ENCODE measurements at regions not wholly inside any gene's neighbourhood (a gene's known extent, or its start where the extent isn't known, plus 50 kb on each side); places are given as distances from the start of the nearest gene placed in this dataset.

GRCh38 chr12:39048395-39048794 is 143.0 kb upstream of the CPNE8 start:
- no peak for TF ChIP-seq POLR2A (IDR thresholded peaks at IDR 0.05; ENCODE audit: low read depth, low read length)
- TF ChIP-seq POLR2AphosphoS5 (IDR thresholded peaks at IDR 0.05; ENCODE audit: low read depth, low read length) = no peak
- no peak for TF ChIP-seq TAF1 (IDR thresholded peaks at IDR 0.05; ENCODE audit: borderline replicate concordance, low read depth, low read length)
